Trophoblast cell (in vitro differentiated cells and primary cell): ENCODE measurements at regions not wholly inside any gene's neighbourhood (a gene's known extent, or its start where the extent isn't known, plus 50 kb on each side); places are given as distances from the start of the nearest gene placed in this dataset.

Experiments used
- DNase-seq, 2 donors: peaks; one replicate each; pipeline ENCODE4 v3.0.0-alpha.2; 2016
- H2AFZ ChIP-seq: 2 replicates; pipeline ENCODE4 v1.6.1; 2013; ENCODE audit warnings: low read length, moderate library complexity, mild to moderate bottlenecking; ENCODE audit not compliant: insufficient read depth, poor library complexity
- H2AK5ac ChIP-seq: 2 replicates; pipeline ENCODE4 v1.6.1; 2013; ENCODE audit warnings: mild to moderate bottlenecking, low read length
- H2BK120ac ChIP-seq: 2 replicates; pipeline ENCODE4 v1.6.1; 2013; ENCODE audit warnings: low read length, mild to moderate bottlenecking, moderate library complexity; ENCODE audit not compliant: insufficient read depth, poor library complexity
- H2BK12ac ChIP-seq: 2 replicates; pipeline ENCODE4 v1.6.1; 2013; ENCODE audit warnings: mild to moderate bottlenecking, low read length, moderate library complexity
- H2BK5ac ChIP-seq: 2 replicates; pipeline ENCODE4 v1.6.1; 2013; ENCODE audit warnings: low read length, low read depth, moderate library complexity, mild to moderate bottlenecking; ENCODE audit not compliant: poor library complexity
- H3K14ac ChIP-seq: 2 replicates; pipeline ENCODE4 v1.6.1; 2013; ENCODE audit warnings: mild to moderate bottlenecking, low read length
- H3K18ac ChIP-seq: 2 replicates; pipeline ENCODE4 v1.6.1; 2013; ENCODE audit warnings: mild to moderate bottlenecking, low read length
- H3K23ac ChIP-seq: 2 replicates; pipeline ENCODE4 v1.6.1; 2013; ENCODE audit warnings: low read length
- H3K27ac ChIP-seq: 2 replicates; pipeline ENCODE4 v1.5.1; 2013; ENCODE audit warnings: low read depth, mild to moderate bottlenecking, inconsistent platforms, low read length, moderate library complexity
- H3K27me3 ChIP-seq: 2 replicates; pipeline ENCODE4 v1.6.1; 2013; ENCODE audit warnings: inconsistent platforms, mild to moderate bottlenecking, low read length, moderate library complexity; ENCODE audit not compliant: insufficient read depth
- H3K36me3 ChIP-seq, 2 experiments: 1 replicate in 1 of 2; 2 replicates in 1 of 2; pipeline ENCODE4 v1.6.1; 2013; ENCODE audit warnings: low read length in 2 of 2, mild to moderate bottlenecking in 2 of 2, moderate library complexity in 1 of 2; ENCODE audit not compliant: insufficient read depth in 2 of 2, control insufficient read depth in 1 of 2
- H3K4ac ChIP-seq: 2 replicates; pipeline ENCODE4 v1.6.1; 2013; ENCODE audit warnings: low read depth, mild to moderate bottlenecking, low read length, moderate library complexity
- H3K4me1 ChIP-seq, 2 experiments: 1 replicate in 1 of 2; 2 replicates in 1 of 2; pipeline ENCODE4 v1.6.1; 2013; ENCODE audit warnings: low read length in 2 of 2, mild to moderate bottlenecking in 2 of 2, moderate library complexity in 1 of 2; ENCODE audit not compliant: insufficient read depth in 2 of 2, control insufficient read depth in 1 of 2
- H3K4me2 ChIP-seq: 2 replicates; pipeline ENCODE4 v1.6.1; 2013; ENCODE audit warnings: inconsistent platforms, mild to moderate bottlenecking, low read length, moderate library complexity
- H3K4me3 ChIP-seq: 2 replicates; pipeline ENCODE4 v1.5.1; 2013; ENCODE audit warnings: mild to moderate bottlenecking, low read depth, low read length, inconsistent platforms
- H3K79me1 ChIP-seq: one replicate; pipeline ENCODE4 v1.6.1; 2013; ENCODE audit warnings: low read length
- H3K79me2 ChIP-seq: 2 replicates; pipeline ENCODE4 v1.6.1; 2013; ENCODE audit warnings: low read length, mild to moderate bottlenecking; ENCODE audit not compliant: control insufficient read depth, insufficient read depth, poor library complexity
- H3K9ac ChIP-seq: 2 replicates; pipeline ENCODE4 v1.6.1; 2013; ENCODE audit warnings: mild to moderate bottlenecking, low read length
- H3K9me3 ChIP-seq: 2 replicates; pipeline ENCODE4 v1.6.1; 2013; ENCODE audit warnings: low read depth, mild to moderate bottlenecking, control low read depth, inconsistent platforms, low read length; ENCODE audit not compliant: insufficient read depth
- H4K12ac ChIP-seq: 2 replicates; pipeline ENCODE4 v1.6.1; 2013; ENCODE audit warnings: low read depth, mild to moderate bottlenecking, low read length, moderate library complexity
- H4K8ac ChIP-seq: 2 replicates; pipeline ENCODE4 v1.6.1; 2013; ENCODE audit warnings: low read depth, mild to moderate bottlenecking, low read length, moderate library complexity
- H4K91ac ChIP-seq: one replicate; pipeline ENCODE4 v1.6.1; 2013; ENCODE audit warnings: low read depth, mild to moderate bottlenecking, low read length, moderate library complexity
- WGBS: extraction: QIAGEN DNeasy Blood & Tissue Kit; methylation state at CpG from one replicate; pipeline ENCODE4 v1.1.7; 2013; ENCODE audit warnings: missing lambda C conversion rate; ENCODE audit not compliant: insufficient read length, insufficient coverage; ENCODE audit errors: extremely low coverage; 5-methylcytosine and 5-hydroxymethylcytosine counted together

DNA sequence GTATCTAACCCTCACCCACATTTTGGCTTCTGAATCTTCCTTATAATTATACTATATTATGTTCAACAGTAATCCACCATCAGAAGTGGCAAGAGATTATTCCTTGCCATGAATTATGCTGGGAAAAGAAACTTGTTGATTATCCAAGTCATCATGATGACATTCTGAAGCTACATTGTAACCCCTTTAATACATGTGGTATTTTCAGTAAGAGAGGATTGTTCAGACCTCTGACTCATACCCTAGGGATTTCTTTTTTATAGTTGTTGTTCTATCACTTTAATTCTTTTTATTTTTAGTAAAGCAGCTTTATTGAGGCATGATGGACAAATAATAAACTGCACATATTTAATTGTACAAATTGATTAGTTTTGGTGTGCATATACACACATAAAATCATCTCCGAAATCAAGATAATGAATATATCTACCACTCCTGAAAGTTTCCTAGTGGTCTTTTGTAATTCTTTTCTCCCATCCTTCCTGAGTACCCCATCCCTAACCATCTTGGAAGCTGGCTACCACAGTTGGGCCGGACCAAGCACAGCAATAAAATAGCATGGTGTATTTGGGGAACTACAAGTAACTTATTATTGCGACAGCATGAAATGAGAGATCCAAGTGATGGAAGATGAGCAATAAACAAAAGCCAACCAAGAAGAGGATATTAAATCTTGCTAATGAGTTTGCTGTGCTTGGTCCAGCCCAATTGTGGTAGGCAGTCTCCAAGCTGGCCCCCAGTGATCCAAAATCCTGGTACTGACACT is 159.9 kb downstream of the BARD1 start:
- H3K9ac ChIP-seq, result no peak overlapping the region
- H3K27me3 ChIP-seq, result no peaks in the 10 kb centered on the region
- H3K4me2 ChIP-seq, result no peak overlapping the region
- no peaks in the 10 kb centered on the region for H3K79me2 ChIP-seq
- H2AK5ac ChIP-seq, result no peak overlapping the region
- no CpG with 5 or more reads among the region's 3 CpGs for WGBS
- no peak overlapping the region for H3K18ac ChIP-seq
- H3K4me1 ChIP-seq, result no peaks in the 10 kb centered on the region
- H3K4ac ChIP-seq, result no peak overlapping the region
- H3K27ac ChIP-seq, result no peak overlapping the region
- H3K23ac ChIP-seq, result no peak overlapping the region
- no peak overlapping the region for H4K12ac ChIP-seq
- no peak for DNase-seq
- no peak overlapping the region for H2BK5ac ChIP-seq
- no peak overlapping the region for H2BK120ac ChIP-seq
- no peak overlapping the region for H4K8ac ChIP-seq
- no peak overlapping the region for H4K91ac ChIP-seq
- no peaks in the 10 kb centered on the region for H3K9me3 ChIP-seq
- H2BK12ac ChIP-seq, result no peak overlapping the region
- H2AFZ ChIP-seq, result no peak overlapping the region
- H3K14ac ChIP-seq, result no peak overlapping the region
- no peak overlapping the region for H3K4me3 ChIP-seq
- no peaks in the 10 kb centered on the region for H3K79me1 ChIP-seq
- no peaks in the 10 kb centered on the region for H3K36me3 ChIP-seq

- H4K8ac ChIP-seq, result no peak overlapping the region
- WGBS, result no CpG with 5 or more reads among the region's 2 CpGs
Observed at GRCh38 chr2:214648520-214648919, 161.0 kb downstream of the BARD1 start.

DNA sequence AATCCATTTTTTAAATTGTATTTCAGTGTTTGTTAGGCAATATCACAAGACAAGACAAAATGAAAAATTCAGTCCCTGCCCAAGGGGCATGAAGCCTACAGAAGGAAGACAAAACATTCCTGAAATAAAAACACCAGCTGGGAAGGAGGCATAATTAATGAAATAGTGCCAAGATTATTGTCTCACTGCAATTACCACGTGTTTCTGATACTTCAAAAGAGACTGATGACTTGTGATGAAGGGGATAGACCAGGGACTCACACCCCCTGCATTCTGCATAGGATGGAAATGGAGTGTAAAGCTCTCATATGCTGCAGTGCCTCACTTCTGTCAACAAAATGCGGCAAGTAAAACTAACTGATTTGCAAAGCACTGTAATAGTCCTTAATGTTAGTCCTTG is 178.1 kb downstream of the BARD1 start:
- H3K18ac ChIP-seq, result no peak overlapping the region
- no peak overlapping the region for H3K23ac ChIP-seq
- no peaks in the 10 kb centered on the region for H3K79me1 ChIP-seq
- no peaks in the 10 kb centered on the region for H3K36me3 ChIP-seq
- no CpG with 5 or more reads among the region's 2 CpGs for WGBS
- H3K4ac ChIP-seq, result no peak overlapping the region
- no peak overlapping the region for H3K9ac ChIP-seq
- H3K14ac ChIP-seq, result no peak overlapping the region
- H2BK5ac ChIP-seq, result no peak overlapping the region
- no peak overlapping the region for H4K91ac ChIP-seq
- no peak overlapping the region for H4K12ac ChIP-seq
- no peak for DNase-seq
- no peaks in the 10 kb centered on the region for H3K27me3 ChIP-seq
- no peak overlapping the region for H3K4me2 ChIP-seq
- no peak overlapping the region for H3K4me3 ChIP-seq
- no peak overlapping the region for H2BK12ac ChIP-seq
- no peak overlapping the region for H2BK120ac ChIP-seq
- H2AK5ac ChIP-seq, result no peak overlapping the region
- H4K8ac ChIP-seq, result no peak overlapping the region
- no peak overlapping the region for H3K27ac ChIP-seq
- no peak overlapping the region for H2AFZ ChIP-seq
- H3K9me3 ChIP-seq, result no peaks in the 10 kb centered on the region
- H3K4me1 ChIP-seq, result no peaks in the 10 kb centered on the region
- no peaks in the 10 kb centered on the region for H3K79me2 ChIP-seq

More at GRCh38 chr2:214648520-214648919, 161.0 kb downstream of the BARD1 start:
- Histone ChIP-seq H3K79me1 (no peaks in the 10 kb centered on the region), H3K18ac (no peak overlapping the region), H2AFZ (no peak overlapping the region), H2BK5ac (no peak overlapping the region), H4K91ac (no peak overlapping the region), H3K9me3 (no peaks in the 10 kb centered on the region), H3K4me3 (no peak overlapping the region), H4K12ac (no peak overlapping the region), H3K36me3 (no peaks in the 10 kb centered on the region), H2BK12ac (no peak overlapping the region), H2BK120ac (no peak overlapping the region), H3K14ac (no peak overlapping the region), H3K23ac (no peak overlapping the region), H3K4me2 (no peak overlapping the region), H2AK5ac (no peak overlapping the region), H3K79me2 (no peaks in the 10 kb centered on the region), H3K27me3 (no peaks in the 10 kb centered on the region), H3K9ac (no peak overlapping the region), H3K4me1 (no peaks in the 10 kb centered on the region), H3K4ac (no peak overlapping the region), H3K27ac (no peak overlapping the region)
- no peak for DNase-seq

DNA sequence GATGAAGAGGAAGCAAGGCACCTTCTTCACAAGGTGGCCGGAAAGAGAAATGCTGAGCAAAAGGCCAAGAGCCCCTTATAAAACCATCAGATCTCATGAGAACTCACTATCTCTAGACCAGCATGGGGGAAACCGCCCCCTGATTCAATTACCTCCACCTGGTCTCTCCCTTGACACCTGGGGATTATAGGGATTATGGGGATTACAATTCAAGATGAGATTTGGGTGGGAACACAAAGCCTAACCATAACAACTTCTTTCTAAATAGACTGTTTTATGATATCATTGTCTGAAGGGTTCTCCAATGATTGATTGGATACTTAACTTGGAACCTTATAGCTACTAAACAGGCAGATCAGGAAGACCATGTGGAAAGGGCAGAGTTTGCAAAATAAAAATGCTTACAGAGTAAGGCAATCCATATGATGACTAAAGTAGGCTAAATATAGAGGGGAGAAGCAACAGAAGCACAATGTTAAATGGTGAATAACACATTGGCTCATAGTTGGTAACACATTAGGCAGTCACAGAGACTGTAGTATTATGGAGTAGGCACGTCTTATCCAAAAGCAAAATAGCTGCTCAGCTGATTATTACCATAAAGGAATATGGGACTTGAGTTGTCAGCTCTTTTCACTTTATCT is 179.0 kb downstream of the BARD1 start:
- H3K9me3 ChIP-seq, result no peaks in the 10 kb centered on the region
- no peaks in the 10 kb centered on the region for H3K79me2 ChIP-seq
- WGBS, result no CpG with 5 or more reads among the region's 3 CpGs
- DNase-seq, result no peak
- H2AK5ac ChIP-seq, result no peak overlapping the region
- no peak overlapping the region for H3K4ac ChIP-seq
- H3K36me3 ChIP-seq, result no peaks in the 10 kb centered on the region
- no peaks in the 10 kb centered on the region for H3K27me3 ChIP-seq
- H3K4me3 ChIP-seq, result no peak overlapping the region
- no peak overlapping the region for H4K91ac ChIP-seq
- H3K23ac ChIP-seq, result no peak overlapping the region
- no peak overlapping the region for H2BK12ac ChIP-seq
- H3K14ac ChIP-seq, result no peak overlapping the region
- no peak overlapping the region for H3K4me2 ChIP-seq
- no peak overlapping the region for H3K27ac ChIP-seq
- H2BK5ac ChIP-seq, result no peak overlapping the region
- no peak overlapping the region for H3K9ac ChIP-seq
- no peaks in the 10 kb centered on the region for H3K4me1 ChIP-seq
- no peak overlapping the region for H4K12ac ChIP-seq
- H2BK120ac ChIP-seq, result no peak overlapping the region
- no peak overlapping the region for H3K18ac ChIP-seq
- H4K8ac ChIP-seq, result no peak overlapping the region
- H2AFZ ChIP-seq, result no peak overlapping the region
- no peaks in the 10 kb centered on the region for H3K79me1 ChIP-seq
